GM12875 (cell line): ENCODE measurements at regions not wholly inside any gene's neighbourhood (a gene's known extent, or its start where the extent isn't known, plus 50 kb on each side); places are given as distances from the start of the nearest gene placed in this dataset.

ENCODE experiments used
- H3K4me3 ChIP-seq: one replicate; pipeline ENCODE4 v1.5.1; 2011; ENCODE audit warnings: low read depth, low read length, control low read depth
- CTCF ChIP-seq: IDR thresholded peaks from 2 replicates; pipeline ENCODE4 v1.5.1; 2011; ENCODE audit warnings: low read depth, mild to moderate bottlenecking, control low read depth, inconsistent platforms, low read length, moderate library complexity, borderline replicate concordance; ENCODE audit not compliant: insufficient read depth

- no peak for TF ChIP-seq CTCF
Measured at GRCh38 chr14:71238835-71239234, 331.6 kb downstream of the PCNX1 start.

GRCh38 chr14:71240171-71240570 lies 332.9 kb downstream of the PCNX1 start:
- no peak for TF ChIP-seq CTCF
- H3K4me3 ChIP-seq, result no peak overlapping the region

More at GRCh38 chr14:71238835-71239234, 331.6 kb downstream of the PCNX1 start:
- no peak overlapping the region for H3K4me3 ChIP-seq

- no peak overlapping the region for H3K4me3 ChIP-seq
- no peak for TF ChIP-seq CTCF
Measured at GRCh38 chr14:71240866-71241520, 333.7 kb downstream of the PCNX1 start.

- no peak for TF ChIP-seq CTCF
- no peak overlapping the region for H3K4me3 ChIP-seq
Measured at GRCh38 chr14:71242237-71242748, 335.0 kb downstream of the PCNX1 start.

GRCh38 chr14:71243697-71244096 lies 336.4 kb downstream of the PCNX1 start:
- H3K4me3 ChIP-seq, result no peak overlapping the region
- TF ChIP-seq CTCF, result no peak

- no peak overlapping the region for H3K4me3 ChIP-seq
- TF ChIP-seq CTCF, result no peak
Measured at GRCh38 chr14:71244341-71244740, 337.1 kb downstream of the PCNX1 start.

- H3K4me3 ChIP-seq, result no peak overlapping the region
- no peak for TF ChIP-seq CTCF
Measured at GRCh38 chr14:71245659-71246361, 338.6 kb downstream of the PCNX1 start.
